ENCODE measurements at regions not wholly inside any gene's neighbourhood (a gene's known extent, or its start where the extent isn't known, plus 50 kb on each side); places are given as distances from the start of the nearest gene placed in this dataset.

- no peak for DNase-seq
Observed at GRCh38 chr13:40318366-40318765, 348.1 kb downstream of the FOXO1 start.

DNA sequence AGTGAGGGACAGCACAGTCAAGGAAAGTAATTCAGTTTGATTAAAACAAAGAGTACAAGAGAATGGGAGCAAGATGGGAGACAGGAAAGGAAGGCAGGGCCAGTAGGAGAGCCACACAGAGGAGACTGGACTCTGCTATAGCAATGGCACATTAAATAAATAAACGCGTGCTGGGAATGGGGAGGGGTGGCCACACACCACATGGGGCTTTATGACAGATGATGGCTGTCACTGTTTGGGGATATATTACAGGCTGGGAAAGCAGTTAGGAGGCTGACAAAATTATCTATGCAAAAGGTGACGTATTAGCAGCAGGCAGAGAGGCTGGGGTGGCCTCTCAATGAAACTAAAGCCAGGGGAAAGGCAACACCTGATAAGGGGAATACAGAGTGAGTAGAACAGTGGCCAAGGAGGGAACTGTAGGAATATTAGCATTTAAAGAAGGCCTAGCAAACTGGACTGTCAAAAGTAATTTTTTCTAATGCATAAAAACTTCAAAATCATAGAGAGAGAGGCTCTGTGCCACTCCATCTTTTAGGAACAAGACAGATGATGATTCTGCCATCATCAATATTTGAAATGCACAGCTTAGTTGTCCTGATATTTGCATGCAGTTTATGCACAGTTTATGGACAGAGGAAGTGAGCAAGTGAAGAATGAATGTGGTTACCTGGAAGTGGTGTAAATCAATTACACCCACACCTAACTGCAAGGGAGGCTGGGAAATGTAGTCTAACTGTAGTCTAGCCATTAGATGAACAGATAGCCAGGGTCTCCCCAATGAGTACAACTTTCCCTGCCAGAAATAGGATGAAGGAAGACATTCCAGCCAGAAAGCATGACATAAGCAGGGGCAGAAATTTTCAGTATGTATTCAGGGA lies 346.5 kb downstream of the FOXO1 start:
- DNase-seq, result no peak

- no peak for DNase-seq
Observed at GRCh38 chr13:40328091-40328490, 338.4 kb downstream of the FOXO1 start.

GRCh38 chr13:40329781-40330485 lies 336.5 kb downstream of the FOXO1 start:
- no peak for DNase-seq

GRCh38 chr13:40330950-40331349 lies 335.5 kb downstream of the FOXO1 start:
- no peak for DNase-seq

DNA sequence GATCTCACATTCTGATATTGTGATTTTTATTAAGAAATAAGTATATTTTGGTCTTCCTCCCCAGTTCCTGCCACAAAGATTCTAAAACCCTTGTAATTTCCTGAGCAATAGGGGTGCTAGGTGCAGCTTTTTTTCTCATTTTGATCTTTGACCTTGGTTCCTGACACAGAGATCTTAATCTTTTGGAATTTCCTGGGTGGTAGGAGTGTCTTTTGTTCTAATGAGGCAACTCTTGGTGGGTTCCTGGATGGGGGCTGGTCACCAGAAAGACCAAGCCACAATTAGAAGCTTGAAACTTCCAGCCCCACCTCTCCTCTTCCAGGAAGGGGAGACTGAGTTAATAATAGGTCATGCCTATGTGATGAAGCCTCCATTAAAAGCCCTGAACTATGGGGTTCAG lies 334.6 kb downstream of the FOXO1 start:
- no peak for DNase-seq

DNA sequence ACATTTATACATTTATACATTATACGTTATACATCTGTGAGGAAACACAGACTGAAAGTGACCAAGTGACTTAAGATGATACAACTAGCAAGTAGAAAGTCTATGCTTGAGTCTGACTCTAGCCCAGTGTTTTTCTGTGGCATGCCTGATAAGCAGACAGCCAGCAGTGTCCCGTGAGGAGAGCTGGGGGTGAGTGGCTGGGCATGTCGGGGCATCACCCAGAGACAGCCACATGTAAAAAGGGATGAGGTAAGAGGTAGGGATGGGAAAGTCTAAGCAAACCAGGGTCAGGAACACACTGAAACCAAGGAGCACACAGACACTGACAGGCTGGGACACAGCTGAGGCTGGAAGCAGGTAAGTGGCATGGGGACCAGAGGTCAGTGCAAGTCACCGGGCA lies 333.2 kb downstream of the FOXO1 start:
- DNase-seq, result no peak

DNA sequence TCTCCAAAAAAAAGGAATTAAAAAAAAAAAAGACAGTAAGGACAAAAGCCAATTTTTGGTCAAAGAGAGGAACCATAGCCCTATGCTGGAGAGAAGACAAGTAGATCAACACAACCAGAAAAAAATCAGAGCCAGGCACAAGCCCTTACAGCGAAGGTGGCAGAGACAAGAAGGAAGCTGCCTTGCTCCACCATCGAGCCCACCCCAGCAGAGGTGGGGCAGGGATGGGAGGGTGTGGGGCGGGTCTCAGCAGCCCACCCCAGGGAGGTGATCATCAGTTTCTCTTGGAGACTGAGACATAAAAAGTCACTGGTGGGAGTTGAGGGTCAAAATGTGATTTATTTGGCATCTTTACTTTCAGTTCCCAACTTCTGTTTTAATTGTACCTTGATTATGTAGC lies 332.4 kb downstream of the FOXO1 start:
- no peak for DNase-seq

DNA sequence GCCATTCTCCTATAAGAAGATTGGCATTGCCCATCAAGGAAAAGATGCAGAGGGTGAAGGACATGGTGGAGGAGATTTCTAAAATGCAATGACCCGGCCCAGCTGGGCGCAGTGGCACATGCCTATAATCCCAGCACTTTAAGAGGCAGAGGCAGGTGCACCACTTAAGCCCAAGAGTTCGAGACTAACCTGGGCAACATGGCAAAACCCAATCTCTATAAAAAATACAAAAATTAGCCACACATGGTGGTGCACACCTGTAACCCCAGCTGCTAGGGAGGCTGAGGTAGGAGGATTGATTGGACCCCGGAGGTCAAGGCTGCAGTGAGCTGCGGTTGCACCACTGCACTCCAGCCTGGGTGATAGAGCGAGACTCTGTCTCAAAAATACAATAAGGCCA lies 331.8 kb downstream of the FOXO1 start:
- no peak for DNase-seq

GRCh38 chr13:40336228-40337221 lies 329.9 kb downstream of the FOXO1 start:
- no peak for DNase-seq

- DNase-seq, result no peak
Observed at GRCh38 chr13:40337651-40338050, 328.8 kb downstream of the FOXO1 start.

GRCh38 chr13:40338217-40338616 lies 328.2 kb downstream of the FOXO1 start:
- no peak for DNase-seq

DNA sequence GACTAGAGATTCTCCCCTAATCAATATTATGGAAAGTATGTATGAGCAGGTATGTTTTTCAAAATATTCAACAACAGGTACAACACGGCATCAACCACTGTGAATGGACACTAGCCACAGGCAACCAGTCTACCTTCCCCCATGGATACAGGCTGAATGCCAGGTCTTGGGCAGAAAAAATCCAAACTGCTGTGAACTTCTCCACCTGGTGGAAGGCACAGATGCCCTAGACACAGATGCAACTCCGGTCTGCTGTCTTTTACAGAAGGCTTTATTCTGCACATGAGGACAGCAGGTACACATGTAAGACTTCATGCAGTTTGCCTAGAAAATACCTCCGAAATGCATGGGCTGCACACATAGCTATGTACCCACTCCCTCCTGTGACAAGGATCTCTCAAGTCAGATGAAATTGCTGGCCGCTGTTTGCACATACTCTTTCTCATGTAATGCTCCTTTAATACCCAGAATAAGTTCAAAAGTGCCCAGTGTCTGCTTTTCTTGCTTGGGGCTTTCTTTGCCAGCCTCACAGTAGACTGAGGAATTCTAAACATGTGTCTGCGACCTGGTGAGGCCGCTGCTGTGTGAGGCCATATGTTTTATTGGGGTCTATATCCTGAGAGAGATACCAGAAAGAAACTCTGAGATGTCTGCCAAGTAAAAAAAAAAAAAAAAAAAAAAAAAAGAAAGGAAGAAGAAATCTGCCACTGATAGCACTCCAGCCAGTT lies 325.9 kb downstream of the FOXO1 start:
- no peak for DNase-seq

DNA sequence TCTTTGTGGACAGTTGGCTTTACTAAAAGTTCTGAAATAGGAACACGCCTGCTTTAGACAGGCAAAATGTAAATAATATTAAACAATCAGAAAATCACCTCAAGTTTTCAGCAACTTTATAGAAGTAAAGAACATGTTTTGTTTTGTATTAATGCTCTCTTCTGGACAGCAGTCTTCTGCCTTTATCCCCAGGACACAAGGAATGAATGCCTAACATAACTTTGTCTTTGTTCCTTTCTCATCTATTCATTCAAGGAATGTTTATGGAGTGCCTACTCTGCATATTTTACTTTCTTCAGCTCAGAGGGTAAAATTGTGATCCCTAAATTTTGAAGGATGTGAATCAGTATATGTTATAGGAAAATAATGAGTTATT lies 325.4 kb downstream of the FOXO1 start:
- DNase-seq, result no peak

GRCh38 chr13:40341501-40341900 lies 324.9 kb downstream of the FOXO1 start:
- no peak for DNase-seq

- no peak for DNase-seq
Observed at GRCh38 chr13:40342461-40342860, 324.0 kb downstream of the FOXO1 start.

- DNase-seq, result no peak
Observed at GRCh38 chr13:40342901-40343300, 323.5 kb downstream of the FOXO1 start.

- no peak for DNase-seq
Observed at GRCh38 chr13:40343550-40344269, 322.7 kb downstream of the FOXO1 start.

GRCh38 chr13:40344270-40345148 lies 321.9 kb downstream of the FOXO1 start:
- no peak for DNase-seq

- no peak for DNase-seq
Observed at GRCh38 chr13:40345149-40345514, 321.3 kb downstream of the FOXO1 start.

Measured in SW 1271 (cell line).